GM13976 (cell line): ENCODE measurements at regions not wholly inside any gene's neighbourhood (a gene's known extent, or its start where the extent isn't known, plus 50 kb on each side); places are given as distances from the start of the nearest gene placed in this dataset.

Experiments used
- DNase-seq: peaks from one replicate; pipeline ENCODE4 v3.0.0; 2012; ENCODE audit warnings: low spot score
- CTCF ChIP-seq: IDR thresholded peaks from 2 replicates; pipeline ENCODE4 v1.5.1; 2012; ENCODE audit warnings: borderline replicate concordance, mild to moderate bottlenecking; ENCODE audit not compliant: insufficient read depth; ENCODE audit errors: extremely low read depth, missing control alignments, control extremely low read depth
- in situ Hi-C: fragments of 300-500 bp; cut with MboI; formaldehyde crosslinking; loops from one replicate; pipeline ENCODE4 v1.12.0; 2022; ENCODE audit warnings: low sequenced_read_pairs, mixed read lengths, inconsistent platforms; ENCODE audit not compliant: unreplicated experiment

- in situ Hi-C loops: no loop called here
Observed at GRCh38 chr2:221001381-221001801, 570.7 kb downstream of the EPHA4 start.

DNA sequence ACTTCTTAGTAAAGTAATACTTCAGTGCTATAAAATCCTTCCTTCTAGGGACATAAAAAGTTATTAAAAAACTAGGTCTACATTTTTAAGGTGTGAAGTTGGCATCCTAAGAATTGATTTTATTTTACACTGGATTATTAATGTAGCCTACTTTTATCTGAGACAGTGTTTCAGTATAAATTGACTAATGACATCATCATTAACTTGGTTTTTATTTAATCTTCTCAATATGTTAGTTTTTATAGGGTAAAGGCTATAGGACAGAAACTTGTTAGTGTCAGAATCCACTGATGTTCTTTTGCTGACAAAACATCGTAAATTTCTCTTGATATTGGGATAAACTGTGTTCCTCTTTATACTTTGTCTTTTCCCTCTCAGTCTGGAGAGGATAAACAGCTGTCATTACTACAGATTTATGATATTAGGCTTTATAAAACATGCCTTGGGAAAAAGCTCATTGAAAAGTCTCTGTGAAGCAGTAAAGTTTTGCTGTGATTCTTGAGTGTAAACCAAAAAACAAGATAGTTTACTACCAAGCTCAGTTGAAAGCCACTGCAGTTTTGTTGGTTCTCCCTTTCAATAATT lies 569.9 kb downstream of the EPHA4 start:
- no peak for TF ChIP-seq CTCF
- in situ Hi-C loops: no loop called here
- DNase-seq: no peak

More at GRCh38 chr2:221001381-221001801, 570.7 kb downstream of the EPHA4 start:
- TF ChIP-seq CTCF: no peak
- DNase-seq: no peak

GRCh38 chr2:221005338-221005737 lies 566.8 kb downstream of the EPHA4 start:
- DNase-seq: no peak
- TF ChIP-seq CTCF: no peak
- in situ Hi-C loops: no loop called here

DNA sequence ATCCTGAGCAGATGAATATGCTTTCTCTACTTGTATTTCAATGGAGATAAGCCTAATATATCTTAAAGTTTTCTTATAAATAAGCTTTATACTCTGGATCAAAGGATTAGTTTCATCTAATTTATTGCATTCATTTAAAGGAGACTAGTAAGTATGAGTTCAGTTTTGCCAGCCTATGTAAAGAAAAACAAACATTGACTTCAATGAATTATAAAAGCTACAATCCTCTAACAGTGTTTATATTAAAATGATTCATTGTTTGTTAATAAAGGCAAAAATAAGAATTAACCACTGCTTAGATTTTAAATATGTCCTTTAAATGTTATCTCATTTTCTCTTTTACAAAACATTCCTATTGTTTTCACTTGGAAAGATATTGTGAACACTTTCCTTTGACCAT lies 566.0 kb downstream of the EPHA4 start:
- in situ Hi-C loops: no loop called here
- TF ChIP-seq CTCF: no peak
- no peak for DNase-seq

DNA sequence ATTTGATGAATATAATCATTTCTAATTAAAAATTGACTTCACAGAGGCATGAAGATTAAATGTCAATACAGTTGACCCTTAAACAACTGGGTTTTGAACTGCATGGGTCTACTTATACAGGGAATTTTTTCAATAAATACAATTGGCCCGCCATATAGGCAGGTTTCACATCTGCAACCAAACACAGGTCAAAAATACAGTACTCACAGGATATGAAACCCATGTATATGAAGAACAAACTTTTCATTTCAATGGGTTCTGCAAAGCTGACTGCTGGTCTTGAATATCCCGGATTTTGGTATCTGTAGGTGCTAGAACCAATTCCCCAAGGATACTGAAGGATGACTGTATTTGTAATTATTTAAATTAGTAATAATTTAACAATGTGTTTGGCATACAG lies 555.6 kb downstream of the EPHA4 start:
- no peak for TF ChIP-seq CTCF
- in situ Hi-C loops: no loop called here
- DNase-seq: no peak

GRCh38 chr2:221018262-221018661 lies 553.8 kb downstream of the EPHA4 start:
- no peak for TF ChIP-seq CTCF
- DNase-seq: no peak
- in situ Hi-C loops: no loop called here
